HG03354 (cell line): ENCODE measurements at regions not wholly inside any gene's neighbourhood (a gene's known extent, or its start where the extent isn't known, plus 50 kb on each side); places are given as distances from the start of the nearest gene placed in this dataset.
"Not testable (repeated sequence)": the region's sequence is repeated elsewhere in the genome, so short reads cannot be mapped to it uniquely, and the experiment has no call there.

Experiments
- ATAC-seq: cut with Tn5 transposase; IDR thresholded peaks from one replicate; pipeline ENCODE4 v1.9.1; 2021; ENCODE audit warnings: mild to moderate bottlenecking; ENCODE audit not compliant: unreplicated experiment, poor library complexity, severe bottlenecking

GRCh38 chr7:104264285-104264684, 56.5 kb upstream of the ORC5 start:
- ATAC-seq, result no peak

- ATAC-seq, result no peak
These were observed 60.0 kb upstream of the ORC5 start for GRCh38 chr7:104267701-104268368.

- no peak for ATAC-seq
These were observed 56.5 kb upstream of the LHFPL3 start for GRCh38 chr7:104271948-104272347.

- peak; percentile 52 for ATAC-seq
These were observed 55.5 kb upstream of the LHFPL3 start for GRCh38 chr7:104272767-104273384.

- ATAC-seq, result no peak
These were observed 52.5 kb upstream of the LHFPL3 start for GRCh38 chr7:104275900-104276299.

- not testable (repeated sequence) for ATAC-seq
These were observed 51.7 kb upstream of the LHFPL3 start for GRCh38 chr7:104276730-104277129.
